Neural crest cell (in vitro differentiated cells): ENCODE measurements at regions not wholly inside any gene's neighbourhood (a gene's known extent, or its start where the extent isn't known, plus 50 kb on each side); places are given as distances from the start of the nearest gene placed in this dataset.

Source experiments
- DNase-seq: peaks from one replicate; pipeline ENCODE4 v3.0.0; 2021; ENCODE audit warnings: low read depth, mixed read lengths, low spot score
- H3K27ac Mint-ChIP-seq: one replicate; pipeline ENCODE4 v1.8.0; 2021; ENCODE audit warnings: mild to moderate bottlenecking, mixed read lengths; ENCODE audit not compliant: unreplicated experiment
- H3K27me3 Mint-ChIP-seq: 2 replicates; pipeline ENCODE4 v1.8.0; 2021; ENCODE audit warnings: low read depth, mild to moderate bottlenecking, mixed read lengths
- H3K36me3 Mint-ChIP-seq: 2 replicates; pipeline ENCODE4 v1.8.0; 2021; ENCODE audit warnings: low read depth, mild to moderate bottlenecking, mixed read lengths
- H3K4me1 Mint-ChIP-seq: 2 replicates; pipeline ENCODE4 v1.8.0; 2021; ENCODE audit warnings: mixed read lengths
- H3K4me3 Mint-ChIP-seq: one replicate; pipeline ENCODE4 v1.8.0; 2021; ENCODE audit warnings: mild to moderate bottlenecking, mixed read lengths
- H3K9me3 Mint-ChIP-seq: 2 replicates; pipeline ENCODE4 v1.8.0; 2021; ENCODE audit warnings: mixed read lengths
- CTCF ChIP-seq: fragments of 200-600 bp; sonication (generic); conservative IDR thresholded peaks from 2 replicates; pipeline ENCODE4 v1.5.0; 2021; ENCODE audit warnings: antibody characterized with exemption, mild to moderate bottlenecking

GRCh38 chr14:104345621-104346462, 207.5 kb downstream of the KIF26A start:
- H3K27ac Mint-ChIP-seq, result no peak overlapping the region
- no peaks in the 10 kb centered on the region for H3K9me3 Mint-ChIP-seq
- no peak for DNase-seq
- TF ChIP-seq CTCF, result no peak
- H3K4me1 Mint-ChIP-seq, result peaks cover 18% of the 10 kb centered on the region
- H3K27me3 Mint-ChIP-seq, result peaks cover 14% of the 10 kb centered on the region
- no peaks in the 10 kb centered on the region for H3K36me3 Mint-ChIP-seq
- H3K4me3 Mint-ChIP-seq, result no peak overlapping the region

GRCh38 chr14:104346608-104347007, 208.2 kb downstream of the KIF26A start:
- peaks cover 17% of the 10 kb centered on the region for H3K4me1 Mint-ChIP-seq
- H3K36me3 Mint-ChIP-seq, result no peaks in the 10 kb centered on the region
- H3K4me3 Mint-ChIP-seq, result no peak overlapping the region
- DNase-seq, result no peak
- H3K27ac Mint-ChIP-seq, result no peak overlapping the region
- H3K9me3 Mint-ChIP-seq, result no peaks in the 10 kb centered on the region
- H3K27me3 Mint-ChIP-seq, result peaks cover 6% of the 10 kb centered on the region
- TF ChIP-seq CTCF, result no peak

- Mint-ChIP-seq H3K4me1 (peaks cover 7% of the 10 kb centered on the region), H3K9me3 (no peaks in the 10 kb centered on the region), H3K27me3 (no peaks in the 10 kb centered on the region)
Observed at GRCh38 chr14:104348741-104349140, 210.4 kb downstream of the KIF26A start.

GRCh38 chr14:104349950-104350349, 211.6 kb downstream of the KIF26A start:
- Mint-ChIP-seq H3K36me3 (no peaks in the 10 kb centered on the region), H3K9me3 (no peaks in the 10 kb centered on the region), H3K27me3 (no peaks in the 10 kb centered on the region), H3K27ac (no peak overlapping the region), H3K4me1 (peaks cover 7% of the 10 kb centered on the region), H3K4me3 (no peak overlapping the region)
- no peak for DNase-seq
- no peak for TF ChIP-seq CTCF

More at GRCh38 chr14:104348741-104349140, 210.4 kb downstream of the KIF26A start:
- no peak for DNase-seq
- H3K27ac Mint-ChIP-seq, result no peak overlapping the region
- no peak overlapping the region for H3K4me3 Mint-ChIP-seq
- no peak for TF ChIP-seq CTCF
- H3K36me3 Mint-ChIP-seq, result no peaks in the 10 kb centered on the region

GRCh38 chr14:104350463-104351185, 212.2 kb downstream of the KIF26A start:
- TF ChIP-seq CTCF, result no peak
- Mint-ChIP-seq H3K4me1 (peaks cover 7% of the 10 kb centered on the region), H3K27me3 (no peaks in the 10 kb centered on the region), H3K36me3 (no peaks in the 10 kb centered on the region), H3K4me3 (no peak overlapping the region), H3K9me3 (no peaks in the 10 kb centered on the region), H3K27ac (no peak overlapping the region)
- DNase-seq, result no peak
